Frontal cortex (tissue), 3 donors: ENCODE measurements at regions not wholly inside any gene's neighbourhood (a gene's known extent, or its start where the extent isn't known, plus 50 kb on each side); places are given as distances from the start of the nearest gene placed in this dataset.

Source experiments
- DNase-seq, 2 donors: peaks; one replicate each; pipeline ENCODE4 v3.0.0; 2012; ENCODE audit warnings: low spot score in 2 of 2
- FAIRE-seq: peaks from 2 replicates; lab custom pipeline; 2012; peaks lifted over from hg19 to GRCh38; lab: Jason Lieb, UNC
- donor health status: control.
- donor health status: control.
- donor health status: control.

GRCh38 chr7:67523713-67524112 is 527.1 kb downstream of the TYW1 start:
- FAIRE-seq = no peak
- DNase-seq = no peak

- DNase-seq (no peak), FAIRE-seq (no peak)
Measured at GRCh38 chr7:67525588-67525987, 529.0 kb downstream of the TYW1 start.

- DNase-seq = no peak
- peak; percentile 84 for FAIRE-seq
Measured at GRCh38 chr7:67535241-67535989, 538.8 kb downstream of the TYW1 start.

GRCh38 chr7:67542916-67543315 is 546.3 kb downstream of the TYW1 start:
- DNase-seq (no peak), FAIRE-seq (no peak)

- FAIRE-seq (no peak), DNase-seq (no peak)
Measured at GRCh38 chr7:67547183-67547907, 550.7 kb downstream of the TYW1 start.

GRCh38 chr7:67549126-67549525 is 552.5 kb downstream of the TYW1 start:
- FAIRE-seq (no peak), DNase-seq (no peak)

- FAIRE-seq (no peak), DNase-seq (no peak)
Measured at GRCh38 chr7:67550801-67551436, 554.3 kb downstream of the TYW1 start.

GRCh38 chr7:67552738-67553137 is 556.1 kb downstream of the TYW1 start:
- FAIRE-seq = no peak
- DNase-seq = no peak

GRCh38 chr7:67553378-67553777 is 556.7 kb downstream of the TYW1 start:
- no peak for FAIRE-seq
- no peak for DNase-seq

- no peak for FAIRE-seq
- DNase-seq = no peak
Measured at GRCh38 chr7:67554986-67555385, 558.4 kb downstream of the TYW1 start.

GRCh38 chr7:67564959-67565358 is 568.3 kb downstream of the TYW1 start:
- DNase-seq = no peak
- FAIRE-seq = no peak

GRCh38 chr7:67566101-67566500 is 569.5 kb downstream of the TYW1 start:
- no peak for FAIRE-seq
- DNase-seq = peak in 1 of 2 donors; percentile 19

- no peak for FAIRE-seq
- no peak for DNase-seq
Measured at GRCh38 chr7:67571026-67571545, 574.5 kb downstream of the TYW1 start.

GRCh38 chr7:67573639-67574038 is 577.0 kb downstream of the TYW1 start:
- FAIRE-seq = no peak
- DNase-seq = no peak

- no peak for DNase-seq
- no peak for FAIRE-seq
Measured at GRCh38 chr7:67588631-67589030, 592.0 kb downstream of the TYW1 start.

GRCh38 chr7:67589183-67589582 is 592.5 kb downstream of the TYW1 start:
- FAIRE-seq (no peak), DNase-seq (no peak)

- DNase-seq = no peak
- no peak for FAIRE-seq
Measured at GRCh38 chr7:67590649-67591048, 594.0 kb downstream of the TYW1 start.

- DNase-seq = no peak
Measured at GRCh38 chr7:67593794-67594193, 597.2 kb downstream of the TYW1 start.

GRCh38 chr7:67595431-67596180 is 599.0 kb downstream of the TYW1 start:
- no peak for DNase-seq

More at GRCh38 chr7:67593794-67594193, 597.2 kb downstream of the TYW1 start:
- FAIRE-seq = no peak

GRCh38 chr7:67597161-67597560 is 600.5 kb downstream of the TYW1 start:
- DNase-seq (no peak), FAIRE-seq (no peak)

More at GRCh38 chr7:67595431-67596180, 599.0 kb downstream of the TYW1 start:
- no peak for FAIRE-seq
